NCI-H345 treated with DMSO at 0.1 percent for 48 hours (cell line): ENCODE measurements at regions not wholly inside any gene's neighbourhood (a gene's known extent, or its start where the extent isn't known, plus 50 kb on each side); places are given as distances from the start of the nearest gene placed in this dataset.

Source experiments
- DNase-seq: peaks from one replicate; lab custom pipeline; 2025; ENCODE audit not compliant: unreplicated experiment; lab: John Stamatoyannopoulos, UW

DNA sequence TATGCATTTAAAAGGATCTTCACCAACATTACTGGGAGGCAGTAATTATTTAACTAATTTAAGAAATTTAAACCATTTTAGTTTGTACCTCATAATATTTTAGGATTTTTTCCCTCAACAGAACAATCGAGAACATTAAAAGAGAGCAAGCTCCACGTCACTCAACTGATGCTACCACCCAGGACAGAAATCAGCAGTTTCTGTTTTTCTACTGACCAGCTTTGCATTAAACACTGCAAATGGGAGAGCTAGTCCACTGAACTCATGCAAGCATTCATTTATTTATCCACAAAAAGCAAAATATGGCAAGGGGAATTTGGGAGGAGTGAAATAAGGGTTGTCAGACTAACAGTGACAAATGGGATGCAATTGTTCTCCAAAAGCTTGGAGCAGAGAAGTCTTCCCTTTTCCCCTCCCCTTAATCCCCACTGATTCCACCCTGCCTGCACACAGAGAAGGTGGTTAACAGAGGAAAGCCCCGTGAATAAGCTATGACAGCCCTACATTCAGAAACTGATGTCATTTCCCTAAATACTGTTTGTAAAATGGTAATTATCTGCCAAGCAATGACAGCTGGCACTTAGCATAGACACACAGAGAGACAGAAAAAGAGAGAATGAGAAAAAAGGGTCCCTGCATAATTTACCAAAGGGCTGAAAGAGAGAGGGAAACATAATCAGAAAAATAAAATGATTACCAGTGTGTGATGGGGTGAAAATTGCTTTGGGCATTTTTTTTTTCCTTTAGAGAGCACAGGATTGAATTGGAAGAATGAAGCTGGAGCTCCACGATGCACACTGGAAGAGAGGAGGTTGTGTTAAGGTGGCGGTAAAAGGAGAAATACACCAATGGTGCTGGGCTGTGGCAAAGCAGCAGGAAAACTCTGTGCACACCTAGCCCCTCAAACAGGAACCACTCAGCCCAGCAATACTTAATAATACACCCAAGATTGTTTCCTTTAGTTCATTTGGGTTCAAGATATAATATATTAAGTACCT, 777.4 kb downstream of the TUSC7 start:
- no peak for DNase-seq

DNA sequence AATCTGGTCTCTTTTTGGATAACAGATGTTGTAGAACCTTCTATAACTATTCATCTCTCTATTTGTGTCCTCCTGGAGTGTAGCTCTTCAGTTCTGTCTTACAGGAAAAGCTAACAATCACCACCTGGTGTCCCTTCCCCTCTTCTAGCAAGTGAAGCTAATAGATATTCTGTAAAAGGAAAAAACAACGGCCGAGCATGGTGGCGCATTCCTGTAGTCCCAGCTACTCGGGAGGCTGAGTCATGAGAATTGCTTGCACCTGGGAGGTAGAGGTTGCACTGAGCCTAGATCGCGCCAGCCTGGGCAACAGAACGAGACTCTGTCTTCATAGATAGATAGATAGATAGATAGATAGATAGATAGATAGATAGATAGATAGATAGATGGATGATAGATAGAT, 779.4 kb downstream of the TUSC7 start:
- DNase-seq, result no peak

DNA sequence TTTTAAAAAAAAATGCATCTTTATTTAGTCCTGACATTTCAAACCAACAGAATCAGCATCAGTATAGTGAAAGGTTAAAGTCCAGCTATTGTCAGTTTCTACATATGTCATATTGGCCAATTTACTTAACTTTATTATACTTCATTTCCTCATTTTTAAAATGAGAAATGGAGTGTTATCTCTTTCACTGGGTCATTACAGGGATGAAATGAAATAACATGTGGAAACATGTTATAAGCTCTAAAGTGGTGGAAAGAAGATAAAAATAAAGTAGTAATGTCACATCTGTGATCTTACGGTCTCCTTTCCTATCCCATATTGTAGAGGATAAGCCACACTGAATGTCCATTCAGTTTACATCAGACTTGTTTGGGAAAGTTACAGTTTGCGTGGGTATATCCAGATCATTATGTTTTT, 780.1 kb downstream of the TUSC7 start:
- DNase-seq, result no peak

DNA sequence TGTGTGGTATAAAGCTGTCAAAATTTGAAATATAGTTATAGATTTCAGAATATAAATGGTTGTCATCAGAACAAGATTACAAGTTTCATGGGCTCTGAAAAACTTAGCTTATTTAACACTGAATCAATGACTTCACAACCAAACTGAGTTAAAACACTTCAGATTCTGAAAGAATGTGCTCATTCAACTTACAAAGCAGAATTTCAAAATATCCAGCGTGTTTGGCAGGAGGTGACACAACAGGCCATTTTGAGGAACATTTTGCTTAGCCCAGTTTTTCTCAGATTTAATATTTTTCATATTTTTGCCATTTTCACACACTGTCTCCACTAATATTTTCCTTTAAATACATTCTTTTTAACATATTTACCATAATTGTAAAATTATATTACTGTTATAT, 781.1 kb downstream of the TUSC7 start:
- no peak for DNase-seq

DNA sequence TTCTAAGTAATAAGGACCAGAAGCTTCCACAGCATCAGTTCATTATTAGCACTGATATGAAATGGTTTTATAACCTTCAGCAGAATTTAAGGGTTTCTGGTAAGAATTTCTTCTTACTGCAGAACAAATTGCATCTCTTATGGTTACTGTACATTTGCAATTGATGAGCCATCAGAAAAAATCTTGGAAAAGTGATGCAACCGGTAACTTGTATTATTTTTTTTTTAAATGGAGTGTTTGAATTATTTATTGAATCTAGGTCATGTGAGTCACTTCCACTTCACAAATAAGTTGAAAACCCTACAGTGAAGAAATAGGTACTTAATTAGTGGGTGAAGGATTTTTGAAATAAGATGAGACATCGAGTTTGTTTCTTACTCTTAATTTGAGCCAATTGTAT, 786.0 kb downstream of the TUSC7 start:
- DNase-seq, result no peak

DNA sequence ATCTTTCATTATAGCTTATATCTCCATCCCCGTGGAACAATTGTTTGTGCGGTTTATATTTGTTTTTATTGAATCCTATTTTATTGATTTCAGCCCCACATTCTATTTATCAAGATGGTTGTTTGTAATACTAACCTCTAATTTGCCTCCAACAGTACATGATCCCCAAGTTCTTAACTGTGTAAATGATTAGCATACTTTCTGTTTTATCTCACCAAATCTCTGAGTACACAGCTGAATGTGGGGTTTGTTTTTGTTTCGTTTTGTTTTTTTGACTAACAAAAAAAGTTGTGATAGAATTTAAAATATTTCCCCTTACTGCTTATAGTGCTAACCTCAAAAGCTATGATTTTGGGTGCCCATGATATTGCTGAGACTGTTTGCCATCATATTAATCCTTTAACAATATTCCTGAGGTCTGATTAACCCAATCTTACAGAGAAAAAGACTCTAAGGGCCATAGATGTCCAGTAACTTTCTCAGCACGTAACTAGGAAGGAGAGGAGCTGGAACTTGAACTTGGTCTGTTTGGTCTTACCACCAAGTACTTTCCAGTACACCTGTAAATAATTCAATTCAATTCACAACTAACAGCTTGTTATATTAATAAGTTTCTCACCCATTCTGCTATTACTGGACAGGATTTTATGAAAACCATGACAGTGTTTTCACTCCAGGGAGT, 789.8 kb downstream of the TUSC7 start:
- DNase-seq, result no peak

DNA sequence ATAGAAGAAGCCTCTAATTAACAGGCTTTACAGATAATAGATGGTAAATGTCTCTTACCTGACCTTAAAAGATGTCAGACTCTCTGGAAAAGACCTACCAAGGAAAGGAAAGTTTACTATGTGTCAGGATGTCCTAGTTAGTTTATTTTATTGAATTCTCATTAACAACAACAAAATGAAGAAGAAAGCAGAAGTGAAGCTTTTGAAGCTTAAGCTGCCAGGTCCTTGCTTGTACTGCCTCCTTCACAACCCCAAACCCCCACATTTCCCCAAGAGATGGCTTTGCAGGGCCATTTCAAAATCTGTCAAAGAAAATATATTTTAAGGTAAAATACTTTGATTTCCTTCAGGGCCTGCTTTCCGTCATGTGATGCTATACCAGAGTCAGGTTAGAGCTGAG, 798.4 kb downstream of the TUSC7 start:
- no peak for DNase-seq

DNA sequence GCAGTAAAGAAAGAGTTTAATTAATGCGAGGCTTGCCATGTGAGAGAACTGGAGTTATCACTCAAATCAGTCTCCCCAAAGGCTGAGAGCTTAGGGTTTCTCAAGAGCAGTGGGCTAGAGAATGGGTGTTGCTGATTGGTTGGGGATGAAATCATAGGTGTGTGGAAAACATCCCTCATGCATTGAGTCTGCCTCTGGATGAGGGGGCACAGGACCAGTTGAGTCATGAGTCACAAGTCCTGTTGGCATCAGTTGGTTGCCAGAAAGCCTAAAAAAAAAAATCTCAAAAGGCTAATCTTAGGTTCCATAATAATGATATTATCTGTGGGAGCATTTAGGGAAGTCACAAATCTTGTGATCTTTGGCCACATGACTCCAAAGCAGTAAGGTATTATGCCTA, 800.3 kb downstream of the TUSC7 start:
- DNase-seq, result no peak

DNA sequence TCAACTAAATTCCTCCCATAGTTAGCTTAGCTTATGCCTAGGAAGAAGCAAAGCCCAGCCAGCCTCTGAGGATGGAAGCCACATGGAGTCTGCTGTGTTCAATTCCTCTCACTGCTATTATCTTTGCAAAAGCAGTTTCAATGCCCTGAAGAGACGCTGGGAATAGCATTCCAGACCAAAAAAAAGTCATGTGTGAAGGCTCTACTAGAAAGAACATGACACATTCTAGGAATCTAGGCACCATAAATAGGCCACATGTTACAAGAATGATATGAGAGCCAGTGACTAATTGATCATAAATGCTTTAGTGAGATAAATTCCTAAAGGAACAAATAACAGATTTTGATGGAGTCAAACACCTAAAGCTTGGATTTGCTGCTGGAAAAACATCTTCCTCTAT, 800.8 kb downstream of the TUSC7 start:
- DNase-seq, result no peak

DNA sequence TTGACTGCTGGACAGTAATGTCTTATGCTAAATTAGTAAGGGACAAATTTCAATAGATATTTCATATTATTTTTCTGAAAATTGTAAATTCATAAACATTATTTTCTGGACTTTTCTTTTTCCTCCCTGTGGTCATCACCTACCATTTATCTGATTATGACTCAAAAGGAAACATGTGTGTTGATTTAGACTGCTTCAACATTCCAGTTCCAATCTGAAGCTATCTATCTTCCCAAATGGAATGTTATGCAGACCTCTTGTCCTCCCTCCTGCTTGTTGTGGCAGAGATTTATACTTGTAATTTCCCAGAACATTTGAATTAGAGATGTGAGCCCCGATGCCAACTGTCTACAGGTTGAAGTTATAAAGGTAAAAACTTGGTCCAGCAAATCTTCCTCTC, 803.4 kb downstream of the TUSC7 start:
- no peak for DNase-seq

DNA sequence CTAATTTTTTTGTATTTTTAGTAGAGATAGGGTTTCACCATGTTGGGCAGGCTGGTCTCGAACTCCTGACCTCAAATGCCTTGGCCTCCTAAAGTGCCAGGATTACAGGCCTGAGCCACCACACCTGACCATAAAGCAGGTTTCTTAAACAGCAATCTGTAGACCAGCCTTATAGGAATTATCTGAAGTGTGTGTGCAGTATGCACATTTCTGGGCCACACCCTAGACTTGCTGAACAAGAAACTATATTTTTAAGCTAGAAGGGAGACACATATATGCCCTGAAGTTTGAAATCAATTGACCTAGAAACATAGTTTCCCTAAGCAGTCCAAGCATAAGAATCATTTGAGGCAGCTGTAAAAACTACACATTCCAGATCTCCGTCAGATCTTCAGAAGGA, 805.7 kb downstream of the TUSC7 start:
- no peak for DNase-seq

DNA sequence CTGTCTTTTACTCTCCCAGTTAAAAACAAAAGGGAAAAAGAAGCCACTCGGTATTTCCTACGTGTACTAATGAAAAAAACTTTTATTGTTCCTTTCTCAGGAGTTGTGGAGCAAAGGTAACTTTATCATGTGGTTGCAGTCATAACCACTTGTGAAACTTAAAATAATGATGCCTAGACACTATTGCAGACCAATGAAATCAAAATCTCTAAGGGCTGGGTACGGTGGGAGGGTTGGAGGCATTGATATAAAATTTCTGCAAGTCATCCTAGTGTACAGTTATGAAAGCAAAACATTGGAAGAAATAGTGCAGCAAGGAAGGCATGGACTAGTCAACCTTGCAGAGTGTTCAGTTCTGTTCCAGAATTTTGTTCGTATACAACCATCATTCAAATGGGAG, 808.8 kb downstream of the TUSC7 start:
- DNase-seq, result no peak

DNA sequence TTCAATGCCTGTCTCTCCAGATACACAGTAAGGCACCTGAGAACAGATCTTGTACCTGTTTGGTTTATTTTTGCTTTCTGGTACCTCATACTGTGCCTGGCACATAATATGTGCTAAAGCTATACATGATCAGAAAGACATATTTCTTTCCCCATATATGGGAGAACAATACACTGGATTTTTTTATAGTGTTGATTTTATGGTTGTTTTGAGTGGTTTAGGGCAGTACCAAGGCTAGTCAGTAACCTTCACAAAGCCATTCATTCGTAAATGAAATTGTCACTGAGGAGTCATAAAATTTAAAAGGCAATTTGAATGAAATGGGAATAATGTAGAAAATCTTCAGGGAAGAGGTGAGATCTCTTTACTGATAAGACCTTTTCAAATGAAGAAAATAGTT, 810.2 kb downstream of the TUSC7 start:
- no peak for DNase-seq

DNA sequence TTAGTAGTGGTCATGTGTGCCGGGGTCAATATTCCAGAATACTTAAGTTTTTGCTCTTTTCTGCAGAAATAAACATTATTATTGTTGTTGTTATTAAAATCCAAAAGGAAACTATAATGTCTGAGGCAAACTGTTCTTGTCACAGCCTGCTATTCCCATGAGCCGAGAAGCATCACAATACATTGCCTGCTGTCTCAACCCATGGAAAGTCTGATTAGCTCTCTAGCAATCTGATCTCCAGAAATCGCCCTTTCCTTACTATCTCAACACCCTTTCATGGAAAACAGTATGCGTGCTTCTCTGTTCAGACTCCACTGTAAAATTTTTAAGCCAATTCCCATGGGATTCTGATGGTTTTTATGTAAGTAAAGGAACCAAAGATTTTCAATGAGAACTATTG, 811.0 kb downstream of the TUSC7 start:
- no peak for DNase-seq

DNA sequence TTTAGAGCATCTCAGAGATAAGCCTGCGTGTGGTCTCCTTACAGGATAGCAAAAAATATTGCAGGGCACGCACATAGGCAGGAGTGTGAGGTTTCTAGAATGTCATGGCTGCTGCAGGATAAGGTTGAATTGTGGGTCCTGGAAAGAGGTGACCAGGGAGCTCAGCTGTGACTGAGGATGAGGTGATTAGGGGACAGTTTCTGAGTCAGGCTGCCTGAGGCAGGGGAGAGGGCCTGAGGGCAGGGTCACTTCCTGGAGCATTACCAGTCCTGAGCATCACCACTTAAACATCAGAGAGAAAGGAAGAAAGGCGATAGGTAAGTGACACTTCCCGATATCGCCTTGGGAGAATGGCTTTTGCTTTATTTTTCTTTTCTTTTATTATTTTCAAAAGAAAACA, 813.8 kb downstream of the TUSC7 start:
- DNase-seq, result no peak

DNA sequence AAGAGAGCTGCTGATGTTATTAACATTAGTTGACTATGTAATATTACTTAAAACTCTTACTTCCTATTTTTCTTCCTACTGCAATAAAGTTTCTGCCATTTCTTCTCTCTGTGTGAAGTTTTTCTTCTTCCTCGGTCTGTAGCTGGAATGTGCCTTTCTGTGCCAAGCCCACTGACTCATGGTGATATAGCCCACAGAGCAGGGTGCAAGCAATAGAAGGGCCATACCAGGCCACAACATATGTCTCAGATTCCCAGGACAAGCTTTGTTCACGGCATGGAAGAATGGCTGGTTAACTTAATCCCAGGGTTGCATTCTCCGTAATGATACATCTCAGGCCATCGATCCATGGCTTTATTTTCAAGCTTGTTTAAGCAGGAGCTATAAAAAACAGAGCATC, 815.3 kb downstream of the TUSC7 start:
- DNase-seq, result no peak

DNA sequence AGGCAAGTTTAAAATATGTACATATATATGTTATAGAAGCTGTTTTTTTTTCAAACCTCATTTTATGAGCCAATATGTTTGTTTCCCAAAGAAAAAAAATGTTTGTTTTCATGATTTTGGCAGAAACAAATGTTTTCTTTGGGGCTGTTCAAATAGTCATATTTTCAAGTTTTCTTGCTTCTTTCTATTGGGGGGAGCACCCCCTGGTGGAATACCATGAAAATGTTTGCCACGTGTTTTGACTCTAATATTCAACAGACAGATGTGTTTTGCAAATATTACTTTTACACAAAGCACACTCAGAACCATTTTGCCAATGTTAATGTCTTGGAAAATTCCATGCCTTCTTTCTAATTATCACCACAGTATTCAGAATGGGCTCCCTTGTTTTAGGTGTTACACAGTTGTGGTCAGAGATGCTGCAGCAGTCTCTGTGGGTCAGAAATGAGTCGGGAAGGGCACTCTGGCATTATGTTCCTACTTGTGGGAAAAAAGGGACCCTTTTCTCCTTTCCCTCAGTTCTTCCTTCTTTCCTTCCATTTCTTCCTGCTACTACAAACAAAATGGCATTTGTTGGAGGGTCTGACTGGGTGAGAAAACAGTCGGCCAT, 817.0 kb downstream of the TUSC7 start:
- DNase-seq, result no peak

DNA sequence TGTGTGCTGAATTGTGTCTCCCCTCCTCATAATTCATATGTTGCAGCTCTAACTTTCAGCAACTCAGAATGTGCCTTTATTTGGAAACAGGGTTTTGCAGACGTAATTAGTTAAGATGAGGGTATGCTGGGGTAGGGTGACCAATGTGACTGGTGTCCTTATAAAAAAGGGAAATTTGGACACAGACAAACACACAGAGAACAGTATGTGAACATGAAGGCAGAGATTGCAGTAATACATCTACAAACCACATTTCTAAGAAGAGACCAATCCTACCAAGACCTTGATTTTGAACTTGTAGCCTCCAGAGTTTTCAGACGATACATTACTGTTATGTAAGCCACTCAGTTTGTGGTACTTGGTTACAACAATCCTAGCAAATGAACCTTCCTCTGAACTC, 817.8 kb downstream of the TUSC7 start:
- DNase-seq, result no peak

DNA sequence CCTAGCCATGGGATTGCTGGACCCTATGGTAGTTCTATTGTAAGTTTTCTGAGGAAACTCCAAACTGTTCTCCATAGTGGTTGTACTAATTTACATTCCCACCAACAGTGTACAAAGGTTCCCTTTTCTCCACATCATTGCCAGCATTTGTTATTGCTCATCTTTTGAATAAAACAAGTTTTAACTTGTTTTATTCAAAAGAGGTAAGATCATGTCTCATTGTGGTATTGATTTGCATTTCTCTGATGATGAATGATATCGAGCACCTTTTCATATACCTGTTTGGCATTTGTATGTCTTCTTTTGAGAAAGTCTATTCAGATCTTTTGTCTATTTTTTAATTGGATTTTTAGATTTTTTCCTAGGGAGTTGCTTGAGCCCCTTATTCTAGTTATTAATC, 819.1 kb downstream of the TUSC7 start:
- no peak for DNase-seq

DNA sequence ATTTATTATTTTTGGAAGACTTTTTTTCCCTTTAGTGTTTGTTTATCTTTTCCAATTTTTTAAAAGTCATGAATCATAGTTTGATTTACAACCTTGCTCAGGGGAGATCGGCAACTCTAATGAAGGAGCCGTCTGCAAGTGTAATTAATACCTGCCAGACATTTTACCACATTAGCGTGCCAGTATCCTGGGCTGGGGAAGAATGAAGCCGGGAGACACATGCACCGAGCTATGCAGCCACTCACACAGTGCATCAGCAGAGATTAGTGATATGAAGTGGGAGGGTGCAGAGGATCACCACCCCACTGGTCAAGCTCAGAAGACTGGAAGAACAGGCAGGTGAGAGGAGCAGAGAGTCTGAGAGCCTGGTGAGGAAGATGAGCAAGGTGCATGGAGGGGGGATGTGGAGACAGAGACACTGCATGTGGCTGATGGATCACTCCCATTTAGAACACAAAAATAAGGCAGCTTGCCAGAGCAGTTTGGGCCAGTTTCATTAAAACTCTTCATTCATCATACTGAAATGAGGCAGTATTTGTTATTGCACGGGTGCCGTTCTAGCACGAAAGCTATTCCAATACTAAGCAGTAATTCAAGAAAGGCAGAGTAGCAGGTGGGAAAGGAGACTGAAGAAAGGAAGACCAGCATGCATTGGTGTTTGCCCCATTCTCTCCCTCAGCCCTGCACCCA, 821.6 kb downstream of the TUSC7 start:
- DNase-seq, result no peak

DNA sequence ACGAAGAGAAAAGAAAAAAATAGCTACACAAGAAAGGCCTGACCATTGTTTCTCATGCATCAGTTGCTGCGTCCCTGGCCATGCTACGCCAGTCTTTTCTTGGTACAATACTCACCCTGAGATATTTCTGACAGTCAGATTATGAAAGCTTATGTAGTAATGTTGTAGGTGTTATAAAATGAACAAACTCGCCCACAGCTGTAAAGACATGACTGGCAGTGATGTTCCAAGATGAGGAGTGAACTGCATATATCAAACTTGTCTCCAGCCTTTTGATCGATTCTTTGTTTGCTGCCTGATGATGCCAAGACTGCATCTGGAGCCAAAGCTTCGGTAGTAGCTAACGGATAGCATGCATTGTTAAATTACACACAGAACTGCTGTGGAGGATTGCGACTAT, 822.7 kb downstream of the TUSC7 start:
- no peak for DNase-seq
